DND-41 (cell line): ENCODE measurements at regions not wholly inside any gene's neighbourhood (a gene's known extent, or its start where the extent isn't known, plus 50 kb on each side); places are given as distances from the start of the nearest gene placed in this dataset.

ENCODE experiments used
- EZH2 ChIP-seq: IDR thresholded peaks from 3 replicates; pipeline ENCODE4 v1.6.1; 2012; ENCODE audit warnings: borderline replicate concordance, low read depth, mild to moderate bottlenecking, moderate library complexity, low read length, inconsistent platforms; ENCODE audit not compliant: severe bottlenecking
- TF ChIP-seq, protein P1 (sequence below): IDR thresholded peaks from 2 replicates; pipeline ENCODE4 v1.5.1; 2012; ENCODE audit warnings: borderline replicate concordance, low read length, moderate library complexity, mild to moderate bottlenecking; ENCODE audit not compliant: poor library complexity, severe bottlenecking; ENCODE audit errors: extremely low read depth

DNA sequence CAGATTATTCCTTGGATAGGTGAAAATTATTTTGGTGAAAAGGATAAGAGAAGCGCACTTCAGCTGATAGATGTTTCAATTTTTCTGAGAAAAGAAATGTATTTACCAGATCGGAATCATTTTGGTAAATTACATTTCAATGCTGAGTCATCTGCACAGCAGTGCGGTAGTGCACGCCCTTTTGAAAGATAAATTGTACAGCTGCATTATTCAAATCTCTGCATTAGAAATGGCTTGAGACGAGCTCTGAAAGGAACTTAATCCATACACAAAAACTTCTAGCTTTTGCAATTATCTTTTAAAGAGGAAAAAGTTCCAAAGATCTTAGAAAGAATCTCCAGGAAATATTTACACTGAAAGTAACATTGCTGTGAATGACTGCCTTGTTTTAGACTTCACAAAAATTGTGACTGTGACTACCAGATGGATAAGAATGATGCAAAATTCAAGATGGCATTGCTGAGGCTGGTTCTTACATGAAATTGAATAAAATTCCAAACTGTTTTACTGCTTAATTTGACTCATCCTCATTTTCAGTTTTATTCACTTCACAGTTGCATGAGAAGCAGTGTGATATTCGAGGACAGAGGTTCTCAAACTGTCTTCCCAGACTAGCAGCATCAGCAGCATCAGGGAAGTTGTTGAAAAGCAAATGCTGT is 161.7 kb downstream of the RND3 start:
- TF ChIP-seq, protein P1, sequence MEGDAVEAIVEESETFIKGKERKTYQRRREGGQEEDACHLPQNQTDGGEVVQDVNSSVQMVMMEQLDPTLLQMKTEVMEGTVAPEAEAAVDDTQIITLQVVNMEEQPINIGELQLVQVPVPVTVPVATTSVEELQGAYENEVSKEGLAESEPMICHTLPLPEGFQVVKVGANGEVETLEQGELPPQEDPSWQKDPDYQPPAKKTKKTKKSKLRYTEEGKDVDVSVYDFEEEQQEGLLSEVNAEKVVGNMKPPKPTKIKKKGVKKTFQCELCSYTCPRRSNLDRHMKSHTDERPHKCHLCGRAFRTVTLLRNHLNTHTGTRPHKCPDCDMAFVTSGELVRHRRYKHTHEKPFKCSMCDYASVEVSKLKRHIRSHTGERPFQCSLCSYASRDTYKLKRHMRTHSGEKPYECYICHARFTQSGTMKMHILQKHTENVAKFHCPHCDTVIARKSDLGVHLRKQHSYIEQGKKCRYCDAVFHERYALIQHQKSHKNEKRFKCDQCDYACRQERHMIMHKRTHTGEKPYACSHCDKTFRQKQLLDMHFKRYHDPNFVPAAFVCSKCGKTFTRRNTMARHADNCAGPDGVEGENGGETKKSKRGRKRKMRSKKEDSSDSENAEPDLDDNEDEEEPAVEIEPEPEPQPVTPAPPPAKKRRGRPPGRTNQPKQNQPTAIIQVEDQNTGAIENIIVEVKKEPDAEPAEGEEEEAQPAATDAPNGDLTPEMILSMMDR: no peak
- no peak for TF ChIP-seq EZH2
